GM21515 (cell line): ENCODE measurements at regions not wholly inside any gene's neighbourhood (a gene's known extent, or its start where the extent isn't known, plus 50 kb on each side); places are given as distances from the start of the nearest gene placed in this dataset.

Source experiments
- ATAC-seq: cut with Tn5 transposase; IDR thresholded peaks from one replicate; pipeline ENCODE4 v1.9.1; 2021; ENCODE audit not compliant: unreplicated experiment

- ATAC-seq, result no peak
These were observed 155.7 kb upstream of the SLITRK1 start for GRCh38 chr13:84038001-84038400.

- ATAC-seq, result no peak
These were observed 149.8 kb upstream of the SLITRK1 start for GRCh38 chr13:84032116-84032515.

GRCh38 chr13:84031120-84031519, 148.8 kb upstream of the SLITRK1 start:
- no peak for ATAC-seq

GRCh38 chr13:84029396-84029795, 147.1 kb upstream of the SLITRK1 start:
- ATAC-seq, result no peak

GRCh38 chr13:84025824-84026223, 143.6 kb upstream of the SLITRK1 start:
- ATAC-seq, result no peak

GRCh38 chr13:83996415-83996814, 114.1 kb upstream of the SLITRK1 start:
- no peak for ATAC-seq

GRCh38 chr13:83995930-83996329, 113.7 kb upstream of the SLITRK1 start:
- ATAC-seq, result no peak

GRCh38 chr13:83992566-83993358, 110.5 kb upstream of the SLITRK1 start:
- ATAC-seq, result no peak

GRCh38 chr13:83987394-83987793, 105.1 kb upstream of the SLITRK1 start:
- no peak for ATAC-seq

GRCh38 chr13:83984793-83985192, 102.5 kb upstream of the SLITRK1 start:
- ATAC-seq, result no peak

- no peak for ATAC-seq
These were observed 98.1 kb upstream of the SLITRK1 start for GRCh38 chr13:83980331-83980730.

- ATAC-seq, result no peak
These were observed 93.4 kb upstream of the SLITRK1 start for GRCh38 chr13:83975655-83976165.

GRCh38 chr13:83958531-83958930, 76.3 kb upstream of the SLITRK1 start:
- ATAC-seq, result no peak

- ATAC-seq, result no peak
These were observed 72.7 kb upstream of the SLITRK1 start for GRCh38 chr13:83955011-83955410.

GRCh38 chr13:83953916-83954315, 71.6 kb upstream of the SLITRK1 start:
- no peak for ATAC-seq

GRCh38 chr13:83950293-83950692, 68.0 kb upstream of the SLITRK1 start:
- no peak for ATAC-seq

- no peak for ATAC-seq
These were observed 61.4 kb upstream of the SLITRK1 start for GRCh38 chr13:83943530-83944279.

- no peak for ATAC-seq
These were observed 59.5 kb upstream of the SLITRK1 start for GRCh38 chr13:83941701-83942335.

- ATAC-seq, result no peak
These were observed 58.5 kb upstream of the SLITRK1 start for GRCh38 chr13:83940742-83941141.

GRCh38 chr13:83937579-83937978, 55.3 kb upstream of the SLITRK1 start:
- no peak for ATAC-seq

- no peak for ATAC-seq
These were observed 53.3 kb upstream of the SLITRK1 start for GRCh38 chr13:83935566-83935965.
